Skeletal muscle satellite cell (primary cell): ENCODE measurements at regions not wholly inside any gene's neighbourhood (a gene's known extent, or its start where the extent isn't known, plus 50 kb on each side); places are given as distances from the start of the nearest gene placed in this dataset.

Experiments
- H3K27me3 ChIP-seq: 2 replicates; pipeline ENCODE4 v1.7.0; 2013; ENCODE audit warnings: low read length; ENCODE audit not compliant: control insufficient read depth, insufficient read depth
- H3K36me3 ChIP-seq: 2 replicates; pipeline ENCODE4 v1.7.0; 2013; ENCODE audit warnings: mild to moderate bottlenecking, control low read depth, low read length; ENCODE audit not compliant: insufficient read depth
- H3K4me1 ChIP-seq: 2 replicates; pipeline ENCODE4 v1.7.0; 2013; ENCODE audit warnings: low read length; ENCODE audit not compliant: control insufficient read depth, insufficient read depth
- H3K4me2 ChIP-seq: 2 replicates; pipeline ENCODE4 v1.7.0; 2013; ENCODE audit warnings: mild to moderate bottlenecking, low read length
- H3K4me3 ChIP-seq: 2 replicates; pipeline ENCODE4 v1.7.0; 2013; ENCODE audit warnings: low read length
- H3K9ac ChIP-seq: 2 replicates; pipeline ENCODE4 v1.7.0; 2013; ENCODE audit warnings: mild to moderate bottlenecking, low read depth, low read length, moderate library complexity
- H3K9me3 ChIP-seq: replicated peaks from 2 replicates; pipeline ENCODE4 v1.7.0; 2013; ENCODE audit warnings: mild to moderate bottlenecking, control low read depth, low read length

GRCh38 chr6:213284-213683 lies 79.0 kb upstream of the DUSP22 start:
- Histone ChIP-seq H3K27me3 (peaks cover 34% of the 10 kb centered on the region), H3K4me1 (peaks cover 8% of the 10 kb centered on the region), H3K4me3 (no peak overlapping the region), H3K9me3 (no peaks in the 10 kb centered on the region), H3K4me2 (no peak overlapping the region), H3K36me3 (no peaks in the 10 kb centered on the region), H3K9ac (no peak overlapping the region)

GRCh38 chr6:214428-214827 lies 77.9 kb upstream of the DUSP22 start:
- Histone ChIP-seq H3K27me3 (peaks cover 28% of the 10 kb centered on the region), H3K9ac (no peak overlapping the region), H3K9me3 (no peaks in the 10 kb centered on the region), H3K4me2 (no peak overlapping the region), H3K4me1 (peaks cover 8% of the 10 kb centered on the region), H3K4me3 (no peak overlapping the region), H3K36me3 (no peaks in the 10 kb centered on the region)

GRCh38 chr6:215335-216034 lies 76.8 kb upstream of the DUSP22 start:
- no peak overlapping the region for H3K4me3 ChIP-seq
- H3K36me3 ChIP-seq = no peaks in the 10 kb centered on the region
- H3K27me3 ChIP-seq = peaks cover 21% of the 10 kb centered on the region
- no peak overlapping the region for H3K9ac ChIP-seq
- H3K4me1 ChIP-seq = peaks cover 14% of the 10 kb centered on the region
- H3K9me3 ChIP-seq = no peaks in the 10 kb centered on the region
- peak overlapping the region; percentile 30 for H3K4me2 ChIP-seq

GRCh38 chr6:217048-217659 lies 75.1 kb upstream of the DUSP22 start:
- H3K9ac ChIP-seq = no peak overlapping the region
- H3K4me3 ChIP-seq = no peak overlapping the region
- H3K9me3 ChIP-seq = no peaks in the 10 kb centered on the region
- H3K27me3 ChIP-seq = peaks cover 4% of the 10 kb centered on the region
- H3K36me3 ChIP-seq = no peaks in the 10 kb centered on the region
- no peak overlapping the region for H3K4me2 ChIP-seq
- peaks cover 29% of the 10 kb centered on the region for H3K4me1 ChIP-seq

GRCh38 chr6:218153-219018 lies 73.9 kb upstream of the DUSP22 start:
- no peaks in the 10 kb centered on the region for H3K36me3 ChIP-seq
- no peak overlapping the region for H3K4me2 ChIP-seq
- H3K9ac ChIP-seq = no peak overlapping the region
- H3K4me1 ChIP-seq = peaks cover 35% of the 10 kb centered on the region
- no peak overlapping the region for H3K4me3 ChIP-seq
- H3K27me3 ChIP-seq = no peaks in the 10 kb centered on the region
- no peaks in the 10 kb centered on the region for H3K9me3 ChIP-seq

- H3K27me3 ChIP-seq = no peaks in the 10 kb centered on the region
- H3K36me3 ChIP-seq = no peaks in the 10 kb centered on the region
- H3K4me2 ChIP-seq = no peak overlapping the region
- no peaks in the 10 kb centered on the region for H3K9me3 ChIP-seq
- no peak overlapping the region for H3K9ac ChIP-seq
- H3K4me1 ChIP-seq = peaks cover 38% of the 10 kb centered on the region
- H3K4me3 ChIP-seq = no peak overlapping the region
These were observed 73.2 kb upstream of the DUSP22 start for GRCh38 chr6:219019-219570.

GRCh38 chr6:219641-220198 lies 72.6 kb upstream of the DUSP22 start:
- Histone ChIP-seq H3K27me3 (no peaks in the 10 kb centered on the region), H3K4me3 (no peak overlapping the region), H3K9me3 (no peaks in the 10 kb centered on the region), H3K36me3 (no peaks in the 10 kb centered on the region), H3K4me2 (peak overlapping the region; percentile 63), H3K4me1 (peaks cover 40% of the 10 kb centered on the region), H3K9ac (no peak overlapping the region)

GRCh38 chr6:220312-220711 lies 72.0 kb upstream of the DUSP22 start:
- Histone ChIP-seq H3K4me2 (peak overlapping the region; percentile 63), H3K9me3 (no peaks in the 10 kb centered on the region), H3K4me1 (peaks cover 38% of the 10 kb centered on the region), H3K27me3 (no peaks in the 10 kb centered on the region), H3K4me3 (no peak overlapping the region), H3K9ac (no peak overlapping the region), H3K36me3 (no peaks in the 10 kb centered on the region)

- Histone ChIP-seq H3K36me3 (no peaks in the 10 kb centered on the region), H3K9me3 (no peaks in the 10 kb centered on the region), H3K9ac (peak overlapping the region; percentile 5), H3K4me3 (peak overlapping the region; percentile 31), H3K27me3 (no peaks in the 10 kb centered on the region), H3K4me2 (peak overlapping the region; percentile 54), H3K4me1 (peaks cover 32% of the 10 kb centered on the region)
These were observed 71.4 kb upstream of the DUSP22 start for GRCh38 chr6:220721-221475.

- Histone ChIP-seq H3K9ac (peak overlapping the region; percentile 7), H3K27me3 (no peaks in the 10 kb centered on the region), H3K4me3 (peak overlapping the region; percentile 31), H3K4me1 (peaks cover 32% of the 10 kb centered on the region), H3K4me2 (peak overlapping the region; percentile 54), H3K36me3 (no peaks in the 10 kb centered on the region), H3K9me3 (no peaks in the 10 kb centered on the region)
These were observed 70.5 kb upstream of the DUSP22 start for GRCh38 chr6:221531-222349.
